WTC11 (cell line): ENCODE measurements at regions not wholly inside any gene's neighbourhood (a gene's known extent, or its start where the extent isn't known, plus 50 kb on each side); places are given as distances from the start of the nearest gene placed in this dataset.

Source experiments
- ATAC-seq: fragments of 200-7000 bp; cut with Tn5 transposase; 2 replicates; pipeline ENCODE4 v1.10.0; 2021; ENCODE audit warnings: mild to moderate bottlenecking, moderate library complexity
- CTCF ChIA-PET: fragments of 300-600 bp; sonication (Branson Sonifier 250); formaldehyde crosslinking; loops from one replicate; lab custom pipeline; 2021; ENCODE audit warnings: antibody characterized with exemption; lab: Charles Lee
- POLR2A ChIA-PET: fragments of 350-600 bp; sonication (Branson Sonifier 250); formaldehyde crosslinking; loops from one replicate; lab custom pipeline; 2021; ENCODE audit warnings: antibody characterized with exemption; lab: Charles Lee
- DNase-seq: peaks from one replicate; pipeline ENCODE4 v3.0.0; 2021; ENCODE audit warnings: low spot score
- H3K27ac Mint-ChIP-seq: 2 replicates; pipeline ENCODE4 v1.8.0; 2021; ENCODE audit warnings: mixed read lengths
- H3K27me3 Mint-ChIP-seq: 2 replicates; pipeline ENCODE4 v1.8.0; 2021; ENCODE audit warnings: low read depth, mild to moderate bottlenecking, moderate library complexity, mixed read lengths
- H3K36me3 Mint-ChIP-seq: 2 replicates; pipeline ENCODE4 v1.8.0; 2021; ENCODE audit warnings: mixed read lengths
- H3K4me1 Mint-ChIP-seq: 2 replicates; pipeline ENCODE4 v1.8.0; 2022; ENCODE audit warnings: mixed read lengths
- H3K4me3 Mint-ChIP-seq: 2 replicates; pipeline ENCODE4 v1.8.0; 2021; ENCODE audit warnings: mild to moderate bottlenecking, moderate library complexity, mixed read lengths
- H3K9me3 Mint-ChIP-seq: 2 replicates; pipeline ENCODE4 v1.8.0; 2021; ENCODE audit warnings: mixed read lengths
- AFF4 ChIP-seq: sonication (generic); formaldehyde crosslinking; IDR thresholded peaks from 2 replicates; pipeline ENCODE4 v1.8.1; 2023; ENCODE audit warnings: mild to moderate bottlenecking, missing genetic modification reagents, borderline replicate concordance
- ATF3 ChIP-seq: sonication (generic); formaldehyde crosslinking; conservative IDR thresholded peaks from 2 replicates; pipeline ENCODE4 v1.8.1; 2022; ENCODE audit warnings: mild to moderate bottlenecking, missing genetic modification reagents
- ESRRA ChIP-seq: sonication (generic); formaldehyde crosslinking; IDR thresholded peaks from 2 replicates; pipeline ENCODE4 v1.8.1; 2022; ENCODE audit warnings: mild to moderate bottlenecking, missing genetic modification reagents, borderline replicate concordance
- FOXP4 ChIP-seq: sonication (generic); formaldehyde crosslinking; IDR thresholded peaks from 2 replicates; pipeline ENCODE4 v1.8.0; 2022; ENCODE audit warnings: mild to moderate bottlenecking, missing genetic modification reagents
- GABPB1 ChIP-seq: sonication (generic); formaldehyde crosslinking; IDR thresholded peaks from 2 replicates; pipeline ENCODE4 v1.8.1; 2023; ENCODE audit warnings: mild to moderate bottlenecking, missing genetic modification reagents
- GTF2I ChIP-seq: fragments of 250-450 bp; sonication (Bioruptor Pico); conservative IDR thresholded peaks from 2 replicates; pipeline ENCODE4 v1.4.0; 2021; ENCODE audit warnings: mild to moderate bottlenecking
- IRF1 ChIP-seq: sonication (generic); formaldehyde crosslinking; IDR thresholded peaks from 2 replicates; pipeline ENCODE4 v1.8.0; 2023; ENCODE audit warnings: missing genetic modification reagents
- IRF2 ChIP-seq: sonication (generic); formaldehyde crosslinking; IDR thresholded peaks from 2 replicates; pipeline ENCODE4 v1.8.0; 2022; ENCODE audit warnings: low read depth, missing genetic modification reagents, borderline replicate concordance
- KAT7 ChIP-seq: sonication (generic); formaldehyde crosslinking; IDR thresholded peaks from 2 replicates; pipeline ENCODE4 v1.8.1; 2023; ENCODE audit warnings: missing genetic modification reagents, mild to moderate bottlenecking, borderline replicate concordance
- NFE2L1 ChIP-seq: sonication (generic); formaldehyde crosslinking; IDR thresholded peaks from 2 replicates; pipeline ENCODE4 v1.8.1; 2023; ENCODE audit warnings: missing genetic modification reagents
- NR1H2 ChIP-seq: sonication (generic); formaldehyde crosslinking; IDR thresholded peaks from 2 replicates; pipeline ENCODE4 v1.9.0; 2021; ENCODE audit warnings: mild to moderate bottlenecking, moderate library complexity, missing genetic modification reagents
- RORB ChIP-seq: fragments of 250-450 bp; sonication (Bioruptor Pico); IDR thresholded peaks from 2 replicates; pipeline ENCODE4 v1.9.0; 2021; ENCODE audit warnings: mild to moderate bottlenecking
- TCF7 ChIP-seq: sonication (generic); formaldehyde crosslinking; IDR thresholded peaks from 2 replicates; pipeline ENCODE4 v1.8.0; 2022; ENCODE audit warnings: mild to moderate bottlenecking, low read depth, missing genetic modification reagents, moderate library complexity
- TP53 ChIP-seq: sonication (generic); formaldehyde crosslinking; IDR thresholded peaks from 2 replicates; pipeline ENCODE4 v1.8.1; 2023; ENCODE audit warnings: mild to moderate bottlenecking, missing genetic modification reagents
- USF1 ChIP-seq: sonication (generic); formaldehyde crosslinking; IDR thresholded peaks from 2 replicates; pipeline ENCODE4 v1.8.0; 2022; ENCODE audit warnings: mild to moderate bottlenecking, missing genetic modification reagents
- USF2 ChIP-seq: sonication (generic); formaldehyde crosslinking; IDR thresholded peaks from 2 replicates; pipeline ENCODE4 v1.8.1; 2023; ENCODE audit warnings: mild to moderate bottlenecking, missing genetic modification reagents, moderate library complexity
- ZNF121 ChIP-seq: sonication (generic); formaldehyde crosslinking; IDR thresholded peaks from 2 replicates; pipeline ENCODE4 v1.8.0; 2023; ENCODE audit warnings: missing genetic modification reagents
- ZNF138 ChIP-seq: sonication (generic); formaldehyde crosslinking; conservative IDR thresholded peaks from 2 replicates; pipeline ENCODE4 v1.8.1; 2022; ENCODE audit warnings: mild to moderate bottlenecking, moderate library complexity, missing genetic modification reagents
- ZNF281 ChIP-seq: sonication (generic); formaldehyde crosslinking; IDR thresholded peaks from 2 replicates; pipeline ENCODE4 v1.8.0; 2023; ENCODE audit warnings: mild to moderate bottlenecking, missing genetic modification reagents
- ZNF317 ChIP-seq: sonication (generic); formaldehyde crosslinking; IDR thresholded peaks from 2 replicates; pipeline ENCODE4 v1.8.1; 2023; ENCODE audit warnings: low read depth, mild to moderate bottlenecking, moderate library complexity, missing genetic modification reagents, borderline replicate concordance
- ZNF396 ChIP-seq: fragments of 250-450 bp; sonication (Bioruptor Pico); IDR thresholded peaks from 2 replicates; pipeline ENCODE4 v1.8.0; 2021; ENCODE audit warnings: mild to moderate bottlenecking, moderate library complexity, borderline replicate concordance
- ZNF416 ChIP-seq: fragments of 250-450 bp; sonication (Bioruptor Pico); IDR thresholded peaks from 2 replicates; pipeline ENCODE4 v1.9.0; 2021; ENCODE audit warnings: mild to moderate bottlenecking, inconsistent platforms

GRCh38 chr18:29146068-29146467 lies 969.1 kb upstream of the CDH2 start (continued):
- TF ChIP-seq ZNF317 (no peak), AFF4 (CRISPR knock-in tag) (no peak), KAT7 (CRISPR knock-in tag) (no peak), FOXP4 (CRISPR knock-in tag) (no peak), GTF2I (CRISPR knock-in tag) (no peak), ESRRA (no peak), TP53 (CRISPR knock-in tag) (no peak), USF2 (CRISPR knock-in tag) (no peak), IRF1 (no peak), ATF3 (CRISPR knock-in tag) (no peak)

- H3K9me3 Mint-ChIP-seq = no peaks in the 10 kb centered on the region
- peaks cover 15% of the 10 kb centered on the region for H3K4me1 Mint-ChIP-seq
- no peaks in the 10 kb centered on the region for H3K27me3 Mint-ChIP-seq
- POLR2A ChIA-PET = no interaction called here
- no peak overlapping the region for H3K4me3 Mint-ChIP-seq
- no peak overlapping the region for H3K27ac Mint-ChIP-seq
- ATAC-seq = no peak
- no peaks in the 10 kb centered on the region for H3K36me3 Mint-ChIP-seq
- no peak for TF ChIP-seq ZNF416 (CRISPR knock-in tag)
- TF ChIP-seq ZNF138 (CRISPR knock-in tag) = no peak
- TF ChIP-seq IRF2 (CRISPR knock-in tag) = no peak
- TF ChIP-seq ZNF281 (CRISPR knock-in tag) = no peak
- TF ChIP-seq RORB (CRISPR knock-in tag) = no peak
- TF ChIP-seq NR1H2 (CRISPR knock-in tag) = no peak
- TF ChIP-seq TCF7 = no peak
- TF ChIP-seq ZNF396 (CRISPR knock-in tag) = no peak
- no peak for TF ChIP-seq USF1
- no peak for TF ChIP-seq ZNF121
- TF ChIP-seq GABPB1 (CRISPR knock-in tag) = no peak
- TF ChIP-seq NFE2L1 (CRISPR knock-in tag) = no peak
- TF ChIP-seq, all 79 proteins: peak for 0
- CTCF ChIA-PET = no interaction called here
- DNase-seq = no peak
Measured at GRCh38 chr18:29140590-29140989, 963.7 kb upstream of the CDH2 start.
